IMR-90 (cell line): ENCODE measurements at regions not wholly inside any gene's neighbourhood (a gene's known extent, or its start where the extent isn't known, plus 50 kb on each side); places are given as distances from the start of the nearest gene placed in this dataset.

Source experiments
- ATAC-seq: fragments of 200-7000 bp; cut with Tn5 transposase; 2 replicates; pipeline ENCODE4 v1.9.1; 2020; ENCODE audit warnings: low read depth, mild to moderate bottlenecking, moderate library complexity
- BruUV-seq: library from RNA; stranded (reverse); fragments of 400-500 nt; replicated peaks from 2 replicates; lab custom pipeline; 2021; lab: Mats Ljungman, UMichigan
- CTCF ChIA-PET: fragments of 300-600 bp; formaldehyde crosslinking; extraction: SDS; loops from one replicate; lab custom pipeline; 2021; ENCODE audit warnings: antibody characterized with exemption; lab: Yijun Ruan, JAX
- POLR2A ChIA-PET: fragments of 300-600 bp; sonication (Branson Sonifier 250); formaldehyde crosslinking; loops from one replicate; lab custom pipeline; 2022; ENCODE audit warnings: antibody characterized with exemption; ENCODE audit not compliant: unreplicated experiment; lab: Charles Lee
- DNase-seq: peaks from one replicate; pipeline ENCODE4 v3.0.0; 2013
- H2AFZ ChIP-seq: replicated peaks from 2 replicates; pipeline ENCODE3; 2013; ENCODE audit warnings: low read length, mild to moderate bottlenecking; ENCODE audit not compliant: poor library complexity
- H2AK5ac ChIP-seq: 2 replicates; pipeline ENCODE4 v1.6.1; 2013; ENCODE audit warnings: low read depth, low read length, inconsistent platforms
- H2AK9ac ChIP-seq: replicated peaks from 2 replicates; pipeline ENCODE3; 2013; ENCODE audit warnings: mild to moderate bottlenecking, low read depth, low read length, moderate library complexity; ENCODE audit not compliant: poor library complexity
- H2BK120ac ChIP-seq: 2 replicates; pipeline ENCODE4 v1.6.1; 2013; ENCODE audit warnings: low read depth, low read length, inconsistent platforms
- H2BK15ac ChIP-seq: 3 replicates; pipeline ENCODE4 v1.6.1; 2013; ENCODE audit warnings: low read depth, low read length, inconsistent platforms
- H2BK20ac ChIP-seq: 2 replicates; pipeline ENCODE4 v1.6.1; 2013; ENCODE audit warnings: low read depth, mild to moderate bottlenecking, inconsistent platforms, low read length, moderate library complexity
- H2BK5ac ChIP-seq: 2 replicates; pipeline ENCODE4 v1.6.1; 2013; ENCODE audit warnings: mild to moderate bottlenecking, low read depth, low read length, inconsistent platforms; ENCODE audit not compliant: poor library complexity, severe bottlenecking
- H3K14ac ChIP-seq: replicated peaks from 2 replicates; pipeline ENCODE4 v1.6.1; 2013; ENCODE audit warnings: low read depth, low read length, inconsistent platforms
- H3K18ac ChIP-seq: 2 replicates; pipeline ENCODE4 v1.6.1; 2013; ENCODE audit warnings: low read depth, low read length, control low read depth
- H3K23ac ChIP-seq: 2 replicates; pipeline ENCODE4 v1.6.1; 2013; ENCODE audit warnings: low read depth, low read length, inconsistent platforms
- H3K27ac ChIP-seq: 2 replicates; pipeline ENCODE4 v1.5.1; 2013; ENCODE audit warnings: mild to moderate bottlenecking, control low read depth, low read length; ENCODE audit not compliant: insufficient read depth
- H3K27me3 ChIP-seq: 2 replicates; pipeline ENCODE4 v1.6.1; 2013; ENCODE audit warnings: low read length; ENCODE audit not compliant: control insufficient read depth, insufficient read depth
- H3K36me3 ChIP-seq: 2 replicates; pipeline ENCODE4 v1.6.1; 2013; ENCODE audit warnings: low read length, mixed read lengths; ENCODE audit not compliant: control insufficient read depth, insufficient read depth
- H3K4ac ChIP-seq: 2 replicates; pipeline ENCODE4 v1.6.1; 2013; ENCODE audit warnings: low read depth, low read length, inconsistent platforms
- H3K4me1 ChIP-seq: 2 replicates; pipeline ENCODE4 v1.6.1; 2013; ENCODE audit warnings: low read length, mixed read lengths; ENCODE audit not compliant: control insufficient read depth, insufficient read depth
- H3K4me2 ChIP-seq: 2 replicates; pipeline ENCODE4 v1.6.1; 2013; ENCODE audit warnings: low read depth, mild to moderate bottlenecking, control low read depth, low read length, moderate library complexity
- H3K4me3 ChIP-seq: 2 replicates; pipeline ENCODE4 v1.5.1; 2013; ENCODE audit warnings: low read depth, mild to moderate bottlenecking, control low read depth, low read length, moderate library complexity; ENCODE audit not compliant: insufficient read depth
- H3K56ac ChIP-seq: 2 replicates; pipeline ENCODE4 v1.6.1; 2013; ENCODE audit warnings: low read length, inconsistent platforms; ENCODE audit not compliant: insufficient read depth; ENCODE audit errors: extremely low read depth
- H3K79me1 ChIP-seq, 2 experiments: 2 replicates each; pipeline ENCODE4 v1.6.1; 2013; ENCODE audit warnings: low read length in 2 of 2, inconsistent platforms in 1 of 2, low read depth in 1 of 2
- H3K9ac ChIP-seq: 2 replicates; pipeline ENCODE4 v1.6.1; 2013; ENCODE audit warnings: low read depth, low read length, control low read depth
- H3K9me1 ChIP-seq: 2 replicates; pipeline ENCODE4 v1.6.1; 2013; ENCODE audit warnings: low read length, inconsistent platforms; ENCODE audit not compliant: insufficient read depth
- H3K9me3 ChIP-seq: 2 replicates; pipeline ENCODE4 v1.6.1; 2013; ENCODE audit warnings: low read length; ENCODE audit not compliant: control insufficient read depth, insufficient read depth
- H4K20me1 ChIP-seq: 2 replicates; pipeline ENCODE4 v1.6.1; 2013; ENCODE audit warnings: low read length, inconsistent platforms; ENCODE audit not compliant: insufficient read depth
- H4K5ac ChIP-seq: 2 replicates; pipeline ENCODE4 v1.6.1; 2013; ENCODE audit warnings: mild to moderate bottlenecking, low read depth, low read length, control low read depth
- H4K8ac ChIP-seq, 2 experiments: 2 replicates each; pipeline ENCODE4 v1.6.1; 2013; ENCODE audit warnings: low read depth in 2 of 2, low read length in 2 of 2, control low read depth in 1 of 2, inconsistent platforms in 1 of 2
- H4K91ac ChIP-seq: 2 replicates; pipeline ENCODE4 v1.6.1; 2013; ENCODE audit warnings: low read depth, low read length, inconsistent platforms; ENCODE audit not compliant: insufficient read depth
- BHLHE40 ChIP-seq: fragments of 150-350 bp; IDR thresholded peaks from 2 replicates; pipeline ENCODE4 v1.6.1; 2016; ENCODE audit warnings: mild to moderate bottlenecking, low read depth, low read length
- CEBPB ChIP-seq: IDR thresholded peaks from 2 replicates; pipeline ENCODE4 v1.6.1; 2012; ENCODE audit warnings: low read depth, low read length, improper control_type of control experiment
- CHD1 ChIP-seq: IDR thresholded peaks from 2 replicates; pipeline ENCODE4 v1.6.1; 2012; ENCODE audit warnings: low read depth, low read length, improper control_type of control experiment
- ELK1 ChIP-seq: fragments of 150-350 bp; IDR thresholded peaks from 2 replicates; pipeline ENCODE4 v1.6.1; 2016; ENCODE audit warnings: low read depth, mild to moderate bottlenecking, low read length, moderate library complexity, borderline replicate concordance
- FOS ChIP-seq: fragments of 150-350 bp; IDR thresholded peaks from 2 replicates; pipeline ENCODE4 v1.6.1; 2016; ENCODE audit warnings: low read depth, low read length
- MAFK ChIP-seq: IDR thresholded peaks from 2 replicates; pipeline ENCODE4 v1.6.1; 2012; ENCODE audit warnings: low read depth, low read length, improper control_type of control experiment
- MAZ ChIP-seq: IDR thresholded peaks from 2 replicates; pipeline ENCODE4 v1.6.1; 2012; ENCODE audit warnings: low read depth, mild to moderate bottlenecking, low read length, improper control_type of control experiment, moderate library complexity, borderline replicate concordance
- MXI1 ChIP-seq: IDR thresholded peaks from 2 replicates; pipeline ENCODE4 v1.6.1; 2012; ENCODE audit warnings: low read depth, mild to moderate bottlenecking, low read length, moderate library complexity, borderline replicate concordance
- NFE2L2 ChIP-seq: fragments of 150-350 bp; IDR thresholded peaks from 2 replicates; pipeline ENCODE4 v1.6.1; 2016; ENCODE audit warnings: low read depth, mild to moderate bottlenecking, low read length
- POLR2A ChIP-seq: IDR thresholded peaks from 2 replicates; pipeline ENCODE4 v1.6.1; 2012; ENCODE audit warnings: mild to moderate bottlenecking, low read depth, low read length
- RAD21 ChIP-seq: IDR thresholded peaks from 2 replicates; pipeline ENCODE4 v1.6.1; 2012; ENCODE audit warnings: low read length, improper control_type of control experiment
- RCOR1 ChIP-seq: IDR thresholded peaks from 2 replicates; pipeline ENCODE4 v1.6.1; 2012; ENCODE audit warnings: mild to moderate bottlenecking, low read length, improper control_type of control experiment; ENCODE audit not compliant: insufficient replicate concordance
- RFX5 ChIP-seq: IDR thresholded peaks from 2 replicates; pipeline ENCODE4 v1.8.0; 2012; ENCODE audit warnings: low read depth, mild to moderate bottlenecking, low read length, moderate library complexity
- SMC3 ChIP-seq: fragments of 150-350 bp; IDR thresholded peaks from 2 replicates; pipeline ENCODE4 v1.6.1; 2016; ENCODE audit warnings: low read depth, mild to moderate bottlenecking, antibody characterized with exemption, low read length, moderate library complexity
- WGBS, 2 experiments: methylation state at CpG; one replicate each; pipeline versions ENCODE4 v1.1.5 to v1.1.7; 2013; ENCODE audit warnings: missing lambda C conversion rate in 2 of 2; ENCODE audit not compliant: insufficient read length in 1 of 2; ENCODE audit errors: extremely low coverage in 2 of 2; 5-methylcytosine and 5-hydroxymethylcytosine counted together
- dilution Hi-C: fragments of 300-500 bp; cut with HindIII; formaldehyde crosslinking; loops from one replicate; pipeline ENCODE4 v1.14.3; 2018; ENCODE audit warnings: low sequenced_read_pairs; ENCODE audit not compliant: unreplicated experiment
- in situ Hi-C: fragments of 300-500 bp; cut with MboI; formaldehyde crosslinking; loops from 3 replicates; pipeline ENCODE4 v1.14.3; 2019; ENCODE audit warnings: low sequenced_read_pairs, inconsistent platforms, mixed read lengths
- intact Hi-C: fragments of 100-400 bp; cut with micrococcal nuclease; formaldehyde crosslinking; loops from 2 replicates; pipeline ENCODE4 v1.10.0; 2022
- TF ChIP-seq, protein P1 (sequence below): conservative IDR thresholded peaks from 2 replicates; pipeline ENCODE4 v1.5.1; 2012; ENCODE audit warnings: mild to moderate bottlenecking, low read depth, low read length, improper control_type of control experiment
- TF ChIP-seq, protein P2 (sequence below): fragments of 150-350 bp; IDR thresholded peaks from 2 replicates; pipeline ENCODE4 v1.6.1; 2017; ENCODE audit warnings: mild to moderate bottlenecking, antibody characterized with exemption, low read length, low read depth

DNA sequence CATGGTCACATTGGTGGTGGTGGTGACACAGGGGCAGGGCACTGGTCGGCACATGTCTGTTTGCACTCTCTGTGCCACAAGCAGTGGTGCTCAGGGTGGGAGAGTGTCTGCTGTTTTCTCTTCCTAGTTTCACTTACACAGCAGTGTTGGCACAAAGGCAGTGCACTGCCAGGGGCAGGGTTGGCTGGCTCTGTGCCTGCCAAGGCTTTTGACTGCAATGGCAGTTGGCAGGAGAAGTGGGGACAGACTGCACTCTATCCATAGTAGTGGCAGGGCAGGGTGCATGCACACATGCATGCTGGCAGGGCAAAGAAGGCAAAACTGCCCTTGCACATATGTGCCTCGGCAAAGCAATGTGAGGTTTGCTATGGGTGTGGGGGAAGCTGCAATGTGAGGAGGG lies 635.9 kb downstream of the SUCLG1 start:
- dilution Hi-C loops = no loop called here
- H3K23ac ChIP-seq = no peak overlapping the region
- no CpG with 5 or more reads among the region's 2 CpGs for WGBS, 2 experiments

More for the DNA sequence above, 635.9 kb downstream of the SUCLG1 start:
- ChIA-PET POLR2A (no interaction called here), CTCF (no interaction called here)
- in situ Hi-C loops = no loop called here
- H3K4me2 ChIP-seq = no peak overlapping the region
- no peak overlapping the region for H3K56ac ChIP-seq
- no peak overlapping the region for H3K4me3 ChIP-seq
- H3K18ac ChIP-seq = no peak overlapping the region
- no peaks in the 10 kb centered on the region for H3K4me1 ChIP-seq
- no peaks in the 10 kb centered on the region for H3K79me1 ChIP-seq
- no peak overlapping the region for H4K5ac ChIP-seq
- 0 out of 2 replicates have a peak, but pooled peaks cover 4% of the 10 kb centered on the region for H3K9me3 ChIP-seq
- no peak overlapping the region for H2BK5ac ChIP-seq
- no TSS peak for BruUV-seq
- no peaks in the 10 kb centered on the region for H3K27me3 ChIP-seq
- no peaks in the 10 kb centered on the region for H3K36me3 ChIP-seq
- H4K91ac ChIP-seq = no peak overlapping the region
- H2BK120ac ChIP-seq = no peak overlapping the region
- no peaks in the 10 kb centered on the region for H3K9me1 ChIP-seq
- intact Hi-C loops = no loop called here
- H2BK20ac ChIP-seq = no peak overlapping the region
- no peak overlapping the region for H3K4ac ChIP-seq
- TF ChIP-seq BHLHE40 = no peak
- no peak for TF ChIP-seq RAD21
- TF ChIP-seq RFX5 = no peak
- no peak for TF ChIP-seq MAFK
- TF ChIP-seq, protein P1, sequence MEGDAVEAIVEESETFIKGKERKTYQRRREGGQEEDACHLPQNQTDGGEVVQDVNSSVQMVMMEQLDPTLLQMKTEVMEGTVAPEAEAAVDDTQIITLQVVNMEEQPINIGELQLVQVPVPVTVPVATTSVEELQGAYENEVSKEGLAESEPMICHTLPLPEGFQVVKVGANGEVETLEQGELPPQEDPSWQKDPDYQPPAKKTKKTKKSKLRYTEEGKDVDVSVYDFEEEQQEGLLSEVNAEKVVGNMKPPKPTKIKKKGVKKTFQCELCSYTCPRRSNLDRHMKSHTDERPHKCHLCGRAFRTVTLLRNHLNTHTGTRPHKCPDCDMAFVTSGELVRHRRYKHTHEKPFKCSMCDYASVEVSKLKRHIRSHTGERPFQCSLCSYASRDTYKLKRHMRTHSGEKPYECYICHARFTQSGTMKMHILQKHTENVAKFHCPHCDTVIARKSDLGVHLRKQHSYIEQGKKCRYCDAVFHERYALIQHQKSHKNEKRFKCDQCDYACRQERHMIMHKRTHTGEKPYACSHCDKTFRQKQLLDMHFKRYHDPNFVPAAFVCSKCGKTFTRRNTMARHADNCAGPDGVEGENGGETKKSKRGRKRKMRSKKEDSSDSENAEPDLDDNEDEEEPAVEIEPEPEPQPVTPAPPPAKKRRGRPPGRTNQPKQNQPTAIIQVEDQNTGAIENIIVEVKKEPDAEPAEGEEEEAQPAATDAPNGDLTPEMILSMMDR = no peak
- TF ChIP-seq NFE2L2 = no peak
- no peak for TF ChIP-seq ELK1
- TF ChIP-seq SMC3 = no peak
- no peak for TF ChIP-seq CEBPB
- no peak for TF ChIP-seq MXI1
- TF ChIP-seq RCOR1 = no peak
- TF ChIP-seq FOS = no peak
- no peak for TF ChIP-seq POLR2A
- TF ChIP-seq CHD1 = no peak
- TF ChIP-seq MAZ = no peak
- TF ChIP-seq, protein P2, sequence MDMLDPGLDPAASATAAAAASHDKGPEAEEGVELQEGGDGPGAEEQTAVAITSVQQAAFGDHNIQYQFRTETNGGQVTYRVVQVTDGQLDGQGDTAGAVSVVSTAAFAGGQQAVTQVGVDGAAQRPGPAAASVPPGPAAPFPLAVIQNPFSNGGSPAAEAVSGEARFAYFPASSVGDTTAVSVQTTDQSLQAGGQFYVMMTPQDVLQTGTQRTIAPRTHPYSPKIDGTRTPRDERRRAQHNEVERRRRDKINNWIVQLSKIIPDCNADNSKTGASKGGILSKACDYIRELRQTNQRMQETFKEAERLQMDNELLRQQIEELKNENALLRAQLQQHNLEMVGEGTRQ = no peak
- no peak overlapping the region for H2AFZ ChIP-seq
- H3K14ac ChIP-seq = no peak overlapping the region
- no peak overlapping the region for H4K8ac ChIP-seq
- no peak overlapping the region for H2BK15ac ChIP-seq
- no peaks in the 10 kb centered on the region for H4K20me1 ChIP-seq
- H2AK9ac ChIP-seq = no peak overlapping the region
- no peak overlapping the region for H3K9ac ChIP-seq
- no peak for DNase-seq
- ATAC-seq = no peak
- no peak overlapping the region for H3K27ac ChIP-seq
- H2AK5ac ChIP-seq = no peak overlapping the region
